HEK293T (cell line): ENCODE measurements at regions not wholly inside any gene's neighbourhood (a gene's known extent, or its start where the extent isn't known, plus 50 kb on each side); places are given as distances from the start of the nearest gene placed in this dataset.

Experiments used
- BHLHE40 ChIP-seq: fragments of 450-650 bp; IDR thresholded peaks from 2 replicates; pipeline ENCODE4 v1.6.1; 2016; ENCODE audit warnings: mild to moderate bottlenecking, moderate library complexity, borderline replicate concordance
- ELF4 ChIP-seq: fragments of 450-650 bp; IDR thresholded peaks from 2 replicates; pipeline ENCODE4 v1.6.1; 2017; ENCODE audit warnings: antibody characterized with exemption
- FOXA1 ChIP-seq: fragments of 450-650 bp; IDR thresholded peaks from 2 replicates; pipeline ENCODE4 v1.6.1; 2016; ENCODE audit warnings: mild to moderate bottlenecking
- FOXM1 ChIP-seq: fragments of 450-650 bp; IDR thresholded peaks from 2 replicates; pipeline ENCODE4 v1.6.1; 2017; ENCODE audit warnings: mild to moderate bottlenecking, borderline replicate concordance
- HDGF ChIP-seq: fragments of 450-650 bp; IDR thresholded peaks from 2 replicates; pipeline ENCODE4 v1.6.1; 2017; ENCODE audit warnings: antibody characterized with exemption, borderline replicate concordance
- L3MBTL2 ChIP-seq: fragments of 450-650 bp; conservative IDR thresholded peaks from 2 replicates; pipeline ENCODE4 v1.6.1; 2016; ENCODE audit warnings: mild to moderate bottlenecking
- NFRKB ChIP-seq: fragments of 450-650 bp; IDR thresholded peaks from 2 replicates; pipeline ENCODE4 v1.6.1; 2016; ENCODE audit warnings: mild to moderate bottlenecking, moderate library complexity
- SP1 ChIP-seq: fragments of 450-650 bp; IDR thresholded peaks from 2 replicates; pipeline ENCODE4 v1.6.1; 2017
- ZNF384 ChIP-seq: fragments of 450-650 bp; IDR thresholded peaks from 2 replicates; pipeline ENCODE4 v1.6.1; 2016
- TF ChIP-seq, protein P1 (sequence below): fragments of 450-650 bp; IDR thresholded peaks from 2 replicates; pipeline ENCODE4 v1.6.1; 2016

DNA sequence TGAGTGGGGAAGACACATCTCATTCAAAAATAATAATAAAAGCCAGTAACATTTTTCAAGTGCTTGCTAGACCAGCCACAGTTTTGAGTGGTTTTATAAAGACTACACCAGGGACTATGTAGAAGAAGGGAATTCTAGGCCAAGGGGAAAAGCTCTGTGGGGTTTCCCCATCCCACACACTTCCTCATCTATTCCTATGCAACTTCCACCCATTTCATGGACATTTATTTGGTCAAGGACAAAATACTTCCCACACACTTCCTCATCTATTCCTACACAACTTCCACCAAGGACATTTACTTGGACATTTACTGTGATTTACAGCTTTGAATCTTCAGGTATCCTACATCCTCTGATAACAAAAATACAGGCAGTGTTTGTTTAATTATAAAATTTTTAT is 86.5 kb upstream of the KLF3 start:
- TF ChIP-seq NFRKB (no peak), ZNF384 (no peak), FOXM1 (no peak), HDGF (no peak), BHLHE40 (no peak), SP1 (no peak), ELF4 (no peak), FOXA1 (no peak), L3MBTL2 (no peak)
- TF ChIP-seq, protein P1, sequence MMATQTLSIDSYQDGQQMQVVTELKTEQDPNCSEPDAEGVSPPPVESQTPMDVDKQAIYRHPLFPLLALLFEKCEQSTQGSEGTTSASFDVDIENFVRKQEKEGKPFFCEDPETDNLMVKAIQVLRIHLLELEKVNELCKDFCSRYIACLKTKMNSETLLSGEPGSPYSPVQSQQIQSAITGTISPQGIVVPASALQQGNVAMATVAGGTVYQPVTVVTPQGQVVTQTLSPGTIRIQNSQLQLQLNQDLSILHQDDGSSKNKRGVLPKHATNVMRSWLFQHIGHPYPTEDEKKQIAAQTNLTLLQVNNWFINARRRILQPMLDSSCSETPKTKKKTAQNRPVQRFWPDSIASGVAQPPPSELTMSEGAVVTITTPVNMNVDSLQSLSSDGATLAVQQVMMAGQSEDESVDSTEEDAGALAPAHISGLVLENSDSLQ: no peak
